ENCODE measurements at regions not wholly inside any gene's neighbourhood (a gene's known extent, or its start where the extent isn't known, plus 50 kb on each side); places are given as distances from the start of the nearest gene placed in this dataset.

- 70% methylated on average over 5 of the region's 5 CpGs for WGBS, 2 donors
- H3K4me3 ChIP-seq (replicated peaks in 1 of 3), result no peak overlapping the region
- no peaks in the 10 kb centered on the region for H3K27me3 ChIP-seq
- H3K9me3 ChIP-seq, result no peaks in the 10 kb centered on the region
- TF ChIP-seq POLR2A (IDR thresholded peaks at IDR 0.05), result no peak
- TF ChIP-seq, protein P1, sequence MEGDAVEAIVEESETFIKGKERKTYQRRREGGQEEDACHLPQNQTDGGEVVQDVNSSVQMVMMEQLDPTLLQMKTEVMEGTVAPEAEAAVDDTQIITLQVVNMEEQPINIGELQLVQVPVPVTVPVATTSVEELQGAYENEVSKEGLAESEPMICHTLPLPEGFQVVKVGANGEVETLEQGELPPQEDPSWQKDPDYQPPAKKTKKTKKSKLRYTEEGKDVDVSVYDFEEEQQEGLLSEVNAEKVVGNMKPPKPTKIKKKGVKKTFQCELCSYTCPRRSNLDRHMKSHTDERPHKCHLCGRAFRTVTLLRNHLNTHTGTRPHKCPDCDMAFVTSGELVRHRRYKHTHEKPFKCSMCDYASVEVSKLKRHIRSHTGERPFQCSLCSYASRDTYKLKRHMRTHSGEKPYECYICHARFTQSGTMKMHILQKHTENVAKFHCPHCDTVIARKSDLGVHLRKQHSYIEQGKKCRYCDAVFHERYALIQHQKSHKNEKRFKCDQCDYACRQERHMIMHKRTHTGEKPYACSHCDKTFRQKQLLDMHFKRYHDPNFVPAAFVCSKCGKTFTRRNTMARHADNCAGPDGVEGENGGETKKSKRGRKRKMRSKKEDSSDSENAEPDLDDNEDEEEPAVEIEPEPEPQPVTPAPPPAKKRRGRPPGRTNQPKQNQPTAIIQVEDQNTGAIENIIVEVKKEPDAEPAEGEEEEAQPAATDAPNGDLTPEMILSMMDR (IDR thresholded peaks at IDR 0.05), result no peak
- H3K4me1 ChIP-seq, result no peaks in the 10 kb centered on the region
- intact Hi-C loops (cut with DNase I), result no loop called here
- H3K27ac ChIP-seq, result no peak overlapping the region
- H3K36me3 ChIP-seq, result no peaks in the 10 kb centered on the region
- no peak for DNase-seq
These were observed 224.7 kb upstream of the TBC1D5 start for GRCh38 chr3:17967111-17967510.

DNA sequence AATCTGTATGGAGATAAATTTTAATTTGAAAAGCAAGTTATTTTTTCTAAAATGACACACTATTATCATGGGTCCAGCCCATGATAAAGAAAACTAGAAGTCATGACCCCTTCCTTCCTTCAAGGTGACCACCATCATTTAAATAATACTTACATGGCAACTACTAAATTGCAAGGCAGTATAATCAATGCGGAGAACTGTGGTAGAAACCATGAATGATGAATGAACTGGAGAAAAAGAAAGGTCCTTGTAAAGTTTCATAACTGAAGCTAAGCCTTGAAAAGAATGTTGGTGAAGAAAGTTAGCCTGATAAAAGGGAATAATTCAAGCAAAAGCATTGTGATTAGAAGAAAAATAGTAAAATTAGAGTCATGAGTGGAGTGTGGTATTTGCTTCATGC lies 222.9 kb upstream of the TBC1D5 start:
- DNase-seq, result no peak
- H3K27ac ChIP-seq, result no peak overlapping the region
- intact Hi-C loops (cut with DNase I), result no loop called here
- no peaks in the 10 kb centered on the region for H3K9me3 ChIP-seq
- H3K4me1 ChIP-seq, result no peaks in the 10 kb centered on the region
- no peaks in the 10 kb centered on the region for H3K36me3 ChIP-seq
- TF ChIP-seq POLR2A (IDR thresholded peaks at IDR 0.05), result no peak
- TF ChIP-seq, protein P1 (IDR thresholded peaks at IDR 0.05), result no peak
- H3K4me3 ChIP-seq (replicated peaks in 1 of 3), result no peak overlapping the region
- H3K27me3 ChIP-seq, result no peaks in the 10 kb centered on the region
- WGBS, 2 donors, result 96% methylated on average over 1 of the region's 1 CpG

DNA sequence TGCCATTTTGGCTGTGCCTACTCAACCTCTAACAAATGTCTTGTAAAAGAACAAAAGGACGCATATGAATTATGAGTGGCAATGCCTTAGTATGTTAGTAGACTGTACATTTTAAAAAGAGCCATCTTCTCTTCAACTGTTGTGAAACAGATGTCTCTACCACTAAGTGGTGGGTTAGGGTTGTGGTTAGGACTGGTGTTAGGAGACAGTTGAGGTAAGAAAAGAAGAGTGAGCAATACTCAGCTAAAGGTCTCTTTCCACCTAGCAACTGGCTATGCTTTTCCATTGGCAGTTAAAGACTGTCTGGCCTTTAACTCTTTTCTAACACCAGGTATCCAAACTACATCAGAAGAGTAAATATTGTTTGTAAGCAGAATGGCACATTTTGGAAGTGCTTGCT lies 221.7 kb upstream of the TBC1D5 start:
- intact Hi-C loops (cut with DNase I), result no loop called here
- Histone ChIP-seq H3K4me3 (replicated peaks in 1 of 3) (no peak overlapping the region), H3K27me3 (no peaks in the 10 kb centered on the region), H3K9me3 (no peaks in the 10 kb centered on the region), H3K4me1 (no peaks in the 10 kb centered on the region), H3K36me3 (no peaks in the 10 kb centered on the region), H3K27ac (no peak overlapping the region)
- no peak for DNase-seq
- TF ChIP-seq, protein P1 (IDR thresholded peaks at IDR 0.05), result no peak
- TF ChIP-seq POLR2A (IDR thresholded peaks at IDR 0.05), result no peak
- 92 to 95% methylated on average over 1 of the region's 1 CpG for WGBS, 2 donors

GRCh38 chr3:17955411-17955810 lies 213.0 kb upstream of the TBC1D5 start:
- no peak for TF ChIP-seq POLR2A (IDR thresholded peaks at IDR 0.05)
- TF ChIP-seq, protein P1 (IDR thresholded peaks at IDR 0.05), result no peak

GRCh38 chr3:17954801-17955200 lies 212.4 kb upstream of the TBC1D5 start:
- TF ChIP-seq, protein P1 (IDR thresholded peaks at IDR 0.05), result no peak
- no peak for TF ChIP-seq POLR2A (IDR thresholded peaks at IDR 0.05)
- Histone ChIP-seq H3K27me3 (no peaks in the 10 kb centered on the region), H3K27ac (no peak overlapping the region), H3K36me3 (no peaks in the 10 kb centered on the region), H3K9me3 (no peaks in the 10 kb centered on the region), H3K4me1 (no peaks in the 10 kb centered on the region), H3K4me3 (replicated peaks in 1 of 3) (no peak overlapping the region)
- WGBS, 2 donors, result 43 to 78% methylated on average over 1 of the region's 1 CpG
- intact Hi-C loops (cut with DNase I), result no loop called here
- DNase-seq, result no peak

More at GRCh38 chr3:17955411-17955810, 213.0 kb upstream of the TBC1D5 start:
- Histone ChIP-seq H3K4me1 (no peaks in the 10 kb centered on the region), H3K36me3 (no peaks in the 10 kb centered on the region), H3K27me3 (no peaks in the 10 kb centered on the region), H3K4me3 (replicated peaks in 1 of 3) (no peak overlapping the region), H3K9me3 (no peaks in the 10 kb centered on the region), H3K27ac (no peak overlapping the region)
- intact Hi-C loops (cut with DNase I), result no loop called here
- no peak for DNase-seq
